GM23338 (cell line): ENCODE measurements at regions not wholly inside any gene's neighbourhood (a gene's known extent, or its start where the extent isn't known, plus 50 kb on each side); places are given as distances from the start of the nearest gene placed in this dataset.

Experiments used
- ATAC-seq: fragments of 200-7000 bp; cut with Tn5 transposase; 3 replicates; pipeline ENCODE4 v1.9.1; 2020
- DNase-seq: peaks from one replicate; pipeline ENCODE4 v3.0.0-alpha.2; 2015; ENCODE audit warnings: low spot score
- H2AFZ ChIP-seq: fragments of 200-600 bp; sonication (generic); 2 replicates; pipeline ENCODE4 v1.8.0; 2016; ENCODE audit warnings: antibody characterized with exemption, mild to moderate bottlenecking, moderate library complexity
- H3F3A ChIP-seq: fragments of 200-600 bp; sonication (generic); replicated peaks from 2 replicates; pipeline ENCODE4 v1.8.0; 2017; ENCODE audit warnings: antibody characterized with exemption, mixed run types, low read depth
- H3K27ac ChIP-seq: fragments of 200-600 bp; sonication (generic); 2 replicates; pipeline ENCODE4 v1.6.1; 2016; ENCODE audit warnings: low read depth
- H3K27me3 ChIP-seq: fragments of 200-600 bp; sonication (generic); 2 replicates; pipeline ENCODE4 v1.8.0; 2016; ENCODE audit warnings: mild to moderate bottlenecking, mixed run types, moderate library complexity; ENCODE audit not compliant: insufficient read depth
- H3K36me3 ChIP-seq: fragments of 200-600 bp; sonication (generic); 2 replicates; pipeline ENCODE4 v1.8.0; 2016; ENCODE audit warnings: mild to moderate bottlenecking; ENCODE audit not compliant: insufficient read depth
- H3K4me1 ChIP-seq: fragments of 200-600 bp; sonication (generic); 2 replicates; pipeline ENCODE4 v1.8.0; 2016; ENCODE audit warnings: mild to moderate bottlenecking, moderate library complexity; ENCODE audit not compliant: insufficient read depth
- H3K4me2 ChIP-seq: fragments of 200-600 bp; sonication (generic); 2 replicates; pipeline ENCODE4 v1.7.1; 2017; ENCODE audit warnings: mixed run types
- H3K4me3 ChIP-seq: fragments of 200-600 bp; sonication (generic); 2 replicates; pipeline ENCODE4 v1.6.1; 2016; ENCODE audit warnings: mixed run types
- H3K79me2 ChIP-seq: fragments of 200-600 bp; sonication (generic); replicated peaks from 2 replicates; pipeline ENCODE4 v1.8.0; 2017; ENCODE audit warnings: mild to moderate bottlenecking; ENCODE audit not compliant: insufficient read depth
- H3K9me2 ChIP-seq: fragments of 200-600 bp; sonication (generic); 2 replicates; pipeline ENCODE4 v1.8.0; 2017; ENCODE audit not compliant: insufficient read depth
- H4K20me1 ChIP-seq: fragments of 200-600 bp; sonication (generic); replicated peaks from 2 replicates; pipeline ENCODE4 v1.8.0; 2017; ENCODE audit warnings: mild to moderate bottlenecking; ENCODE audit not compliant: insufficient read depth
- H3K27ac Mint-ChIP-seq: 2 replicates; pipeline ENCODE4 v1.8.0; 2020; ENCODE audit warnings: inconsistent platforms, mild to moderate bottlenecking, moderate library complexity, mixed read lengths
- H3K27me3 Mint-ChIP-seq: 3 replicates; pipeline ENCODE4 v1.8.0; 2022; ENCODE audit warnings: low read depth, mild to moderate bottlenecking, moderate library complexity, mixed read lengths, inconsistent platforms; ENCODE audit not compliant: insufficient read depth, poor library complexity
- H3K36me3 Mint-ChIP-seq: 3 replicates; pipeline ENCODE4 v1.8.0; 2021; ENCODE audit warnings: low read depth, mild to moderate bottlenecking, inconsistent platforms, moderate library complexity, mixed read lengths
- H3K4me1 Mint-ChIP-seq: 3 replicates; pipeline ENCODE4 v1.8.0; 2020; ENCODE audit warnings: mild to moderate bottlenecking, inconsistent platforms, mixed read lengths
- H3K4me3 Mint-ChIP-seq: 3 replicates; pipeline ENCODE4 v1.8.0; 2021; ENCODE audit warnings: moderate library complexity, mild to moderate bottlenecking, inconsistent platforms, mixed read lengths
- H3K9me3 Mint-ChIP-seq: 3 replicates; pipeline ENCODE4 v1.8.0; 2020; ENCODE audit warnings: moderate library complexity, mild to moderate bottlenecking, inconsistent platforms, mixed read lengths
- CREB1 ChIP-seq: fragments of 250-450 bp; sonication (Bioruptor Pico); IDR thresholded peaks from 2 replicates; pipeline ENCODE4 v1.5.0; 2020; ENCODE audit warnings: low read depth, mild to moderate bottlenecking, moderate library complexity
- CTCF ChIP-seq, 2 experiments: fragments of 200-600 bp in 1 of 2; sonication (generic) in 1 of 2; conservative IDR thresholded peaks; 2 replicates each; pipeline versions ENCODE4 v1.5.1 to v1.6.1; 2016 to 2017; ENCODE audit warnings: antibody characterized with exemption in 2 of 2, low read depth in 2 of 2, mild to moderate bottlenecking in 2 of 2, moderate library complexity in 1 of 2
- ETS1 ChIP-seq: IDR thresholded peaks from 2 replicates; pipeline ENCODE4 v1.6.1; 2016; ENCODE audit warnings: antibody characterized with exemption
- EZH2 ChIP-seq: fragments of 200-600 bp; sonication (generic); IDR thresholded peaks from one replicate; pipeline ENCODE4 v1.8.0; 2017; ENCODE audit warnings: antibody characterized with exemption, mild to moderate bottlenecking, low read depth; ENCODE audit not compliant: unreplicated experiment
- EZH2phosphoT487 ChIP-seq: fragments of 200-600 bp; sonication (generic); IDR thresholded peaks from one replicate; pipeline ENCODE4 v1.8.1; 2018; ENCODE audit warnings: antibody characterized with exemption; ENCODE audit not compliant: unreplicated experiment
- JUNB ChIP-seq: IDR thresholded peaks from one replicate; pipeline ENCODE4 v1.6.1; 2016; ENCODE audit warnings: antibody characterized with exemption; ENCODE audit not compliant: unreplicated experiment
- NANOG ChIP-seq: IDR thresholded peaks from 2 replicates; pipeline ENCODE4 v1.6.1; 2016; ENCODE audit warnings: antibody characterized with exemption, borderline replicate concordance
- POLR2AphosphoS5 ChIP-seq: IDR thresholded peaks from 2 replicates; pipeline ENCODE4 v1.6.1; 2016; ENCODE audit warnings: antibody characterized with exemption, low read depth
- REST ChIP-seq: IDR thresholded peaks from one replicate; pipeline ENCODE4 v1.6.1; 2018; ENCODE audit warnings: antibody characterized with exemption; ENCODE audit not compliant: unreplicated experiment
- STAT1 ChIP-seq: IDR thresholded peaks from one replicate; pipeline ENCODE4 v1.6.1; 2016; ENCODE audit warnings: antibody characterized with exemption; ENCODE audit not compliant: unreplicated experiment
- ZNF114 ChIP-seq: fragments of 250-450 bp; sonication (Bioruptor Pico); IDR thresholded peaks from 2 replicates; pipeline ENCODE4 v1.5.0; 2020; ENCODE audit warnings: mild to moderate bottlenecking, moderate library complexity
- ZNF331 ChIP-seq: fragments of 250-450 bp; sonication (Bioruptor Pico); IDR thresholded peaks from 2 replicates; pipeline ENCODE4 v1.5.0; 2020; ENCODE audit warnings: low read depth, mild to moderate bottlenecking, moderate library complexity
- ZNF462 ChIP-seq: fragments of 250-450 bp; sonication (Bioruptor Pico); IDR thresholded peaks from 2 replicates; pipeline ENCODE4 v1.5.0; 2020; ENCODE audit warnings: mild to moderate bottlenecking, moderate library complexity

DNA sequence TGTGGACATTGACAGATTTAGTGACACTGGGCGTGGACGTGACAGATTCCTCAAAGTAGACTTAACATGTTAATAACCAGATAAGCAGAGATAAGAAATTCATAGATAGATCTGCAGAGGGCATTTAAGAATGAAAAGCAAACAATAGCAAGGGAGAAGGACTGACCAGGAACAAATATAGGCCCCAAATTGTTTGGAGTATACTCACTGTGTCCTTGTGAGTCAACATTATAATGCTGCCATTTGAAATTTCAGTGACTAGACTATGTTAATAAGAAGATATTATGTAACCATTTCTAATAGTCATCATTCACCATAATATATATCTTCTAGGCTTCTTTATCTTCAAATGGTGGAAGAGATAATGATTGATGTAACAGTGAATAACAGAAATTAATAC is 78.1 kb upstream of the SLC38A11 start:
- Mint-ChIP-seq H3K36me3 (no peaks in the 10 kb centered on the region), H3K27ac (no peak overlapping the region), H3K4me1 (no peaks in the 10 kb centered on the region), H3K4me3 (no peak overlapping the region), H3K27me3 (no peaks in the 10 kb centered on the region), H3K9me3 (no peaks in the 10 kb centered on the region)
- Histone ChIP-seq H3K27me3 (no peaks in the 10 kb centered on the region), H2AFZ (no peak overlapping the region), H3K4me2 (no peak overlapping the region), H3K9me2 (no peaks in the 10 kb centered on the region), H3K27ac (no peak overlapping the region), H3K4me3 (no peak overlapping the region), H3K79me2 (no peaks in the 10 kb centered on the region), H3K36me3 (no peaks in the 10 kb centered on the region), H4K20me1 (no peaks in the 10 kb centered on the region), H3F3A (no peaks in the 10 kb centered on the region), H3K4me1 (no peaks in the 10 kb centered on the region)
- DNase-seq (no peak), ATAC-seq (no peak)
- TF ChIP-seq ETS1 (no peak), POLR2AphosphoS5 (no peak), ZNF462 (no peak), NANOG (no peak), CREB1 (CRISPR knock-in tag) (no peak), EZH2phosphoT487 (no peak), EZH2 (no peak), JUNB (no peak), REST (no peak), ZNF331 (no peak), ZNF114 (CRISPR knock-in tag) (no peak), STAT1 (no peak), CTCF (conservative IDR thresholded peaks at IDR 0.05; ENCODE audit: low read depth in 2 of 2) (no peak)
